Breast epithelium (tissue), 3 donors: ENCODE measurements at regions not wholly inside any gene's neighbourhood (a gene's known extent, or its start where the extent isn't known, plus 50 kb on each side); places are given as distances from the start of the nearest gene placed in this dataset.

ENCODE experiments used
- CTCF ChIP-seq, 3 donors: fragments of 450-650 bp; IDR thresholded peaks; one replicate each; pipeline ENCODE4 v1.5.1; 2016 to 2017; ENCODE audit warnings: antibody characterized with exemption in 3 of 3, mild to moderate bottlenecking in 3 of 3, moderate library complexity in 3 of 3
- POLR2AphosphoS5 ChIP-seq, 3 donors: sonication (generic); formaldehyde crosslinking; IDR thresholded peaks; one replicate each; pipeline ENCODE4 v1.6.1; 2017; ENCODE audit warnings: antibody characterized with exemption in 3 of 3

- TF ChIP-seq POLR2AphosphoS5 (IDR thresholded peaks at IDR 0.05) (no peak), CTCF (IDR thresholded peaks at IDR 0.05) (no peak)
Observed at GRCh38 chr7:68119411-68119810, 1122.8 kb downstream of the TYW1 start.
